CD14-positive monocyte (primary cell): ENCODE measurements at regions not wholly inside any gene's neighbourhood (a gene's known extent, or its start where the extent isn't known, plus 50 kb on each side); places are given as distances from the start of the nearest gene placed in this dataset.

Source experiments
- DNase-seq, 3 donors: peaks; one replicate each; pipeline ENCODE4 v3.0.0-alpha.2; 2011 to 2022
- H2AFZ ChIP-seq: 2 replicates; pipeline ENCODE4 v1.6.0; 2012; ENCODE audit warnings: mild to moderate bottlenecking, low read depth, low read length, inconsistent platforms; ENCODE audit not compliant: insufficient read depth, poor library complexity, severe bottlenecking
- H3K27ac ChIP-seq, 2 donors: 1 replicate in 1 of 2; 2 replicates in 1 of 2; pipeline ENCODE4 v1.5.1; 2012 to 2013; ENCODE audit warnings: low read length in 2 of 2, control low read depth in 1 of 2, inconsistent platforms in 1 of 2, low read depth in 1 of 2, mild to moderate bottlenecking in 1 of 2
- H3K27me3 ChIP-seq, 2 donors: one replicate each; pipeline versions ENCODE4 v1.6.0 to v1.6.1; 2011 to 2013; ENCODE audit warnings: low read length in 2 of 2; ENCODE audit not compliant: control insufficient read depth in 2 of 2, insufficient read depth in 2 of 2
- H3K36me3 ChIP-seq, 2 donors: replicated peaks in 1 of 2; 1 replicate in 1 of 2; 2 replicates in 1 of 2; pipeline versions ENCODE4 v1.5.1 to v1.6.1; 2012 to 2013; ENCODE audit warnings: low read length in 2 of 2, control low read depth in 1 of 2, inconsistent platforms in 1 of 2, mild to moderate bottlenecking in 1 of 2; ENCODE audit not compliant: insufficient read depth in 2 of 2, control insufficient read depth in 1 of 2
- H3K4me1 ChIP-seq, 2 donors: 1 replicate in 1 of 2; 2 replicates in 1 of 2; pipeline versions ENCODE4 v1.5.1 to v1.6.1; 2012 to 2013; ENCODE audit warnings: low read length in 2 of 2, control low read depth in 1 of 2, inconsistent platforms in 1 of 2, mild to moderate bottlenecking in 1 of 2, moderate library complexity in 1 of 2; ENCODE audit not compliant: insufficient read depth in 2 of 2, control insufficient read depth in 1 of 2
- H3K4me2 ChIP-seq: replicated peaks from 2 replicates; pipeline ENCODE3; 2012; ENCODE audit warnings: low read length, moderate library complexity, mild to moderate bottlenecking; ENCODE audit not compliant: poor library complexity, severe bottlenecking; ENCODE audit errors: extremely low read depth
- H3K4me3 ChIP-seq, 3 experiments: fragments of 200-600 bp in 1 of 3; sonication (generic) in 1 of 3; replicated peaks in 1 of 3; 1 replicate in 2 of 3; 2 replicates in 1 of 3; pipeline ENCODE4 v1.5.1; 2011 to 2013; ENCODE audit warnings: low read length in 3 of 3, mild to moderate bottlenecking in 3 of 3, control low read depth in 2 of 3, low read depth in 2 of 3, inconsistent platforms in 1 of 3, moderate library complexity in 1 of 3
- H3K79me2 ChIP-seq: 2 replicates; pipeline ENCODE4 v1.6.0; 2012; ENCODE audit warnings: mild to moderate bottlenecking, control low read depth, inconsistent platforms, low read length, moderate library complexity; ENCODE audit not compliant: insufficient read depth
- H3K9ac ChIP-seq: 2 replicates; pipeline ENCODE4 v1.6.0; 2017; ENCODE audit warnings: low read length, mild to moderate bottlenecking; ENCODE audit not compliant: insufficient read depth, poor library complexity, severe bottlenecking
- H3K9me3 ChIP-seq, 2 donors: replicated peaks in 1 of 2; 1 replicate in 1 of 2; 2 replicates in 1 of 2; pipeline versions ENCODE4 v1.5.1 to v1.6.1; 2012 to 2013; ENCODE audit warnings: low read length in 2 of 2, control low read depth in 1 of 2; ENCODE audit not compliant: control insufficient read depth in 1 of 2, insufficient read depth in 1 of 2
- H4K20me1 ChIP-seq: 2 replicates; pipeline ENCODE4 v1.6.0; 2012; ENCODE audit warnings: mild to moderate bottlenecking, low read length, control low read depth, moderate library complexity; ENCODE audit not compliant: insufficient read depth
- H3K27ac Mint-ChIP-seq, 7 donors: one replicate each; pipeline ENCODE4 v1.8.0; 2020; ENCODE audit warnings: mild to moderate bottlenecking in 7 of 7, mixed read lengths in 7 of 7, moderate library complexity in 6 of 7, inconsistent platforms in 2 of 7
- H3K27me3 Mint-ChIP-seq, 3 donors: one replicate each; pipeline ENCODE4 v1.8.0; 2021 to 2022; ENCODE audit warnings: low read depth in 3 of 3, mild to moderate bottlenecking in 3 of 3, mixed read lengths in 3 of 3, moderate library complexity in 3 of 3, inconsistent platforms in 1 of 3
- H3K36me3 Mint-ChIP-seq, 2 donors: one replicate each; pipeline ENCODE4 v1.8.0; 2020; ENCODE audit warnings: mixed read lengths in 2 of 2, inconsistent platforms in 1 of 2, mild to moderate bottlenecking in 1 of 2
- H3K4me1 Mint-ChIP-seq: one replicate; pipeline ENCODE4 v1.8.0; 2020; ENCODE audit warnings: mild to moderate bottlenecking, mixed read lengths
- H3K4me3 Mint-ChIP-seq, 2 donors: one replicate each; pipeline ENCODE4 v1.8.0; 2020; ENCODE audit warnings: mild to moderate bottlenecking in 2 of 2, mixed read lengths in 2 of 2, moderate library complexity in 1 of 2
- H3K9me3 Mint-ChIP-seq, 7 donors: one replicate each; pipeline ENCODE4 v1.8.0; 2020 to 2022; ENCODE audit warnings: mixed read lengths in 7 of 7, mild to moderate bottlenecking in 6 of 7, moderate library complexity in 6 of 7, inconsistent platforms in 2 of 7
- WGBS: methylation state at CpG from one replicate; pipeline ENCODE4 v1.1.5; 2013; ENCODE audit warnings: missing lambda C conversion rate; ENCODE audit not compliant: insufficient coverage; 5-methylcytosine and 5-hydroxymethylcytosine counted together
- intact Hi-C, 2 donors: fragments of 100-400 bp; cut with micrococcal nuclease; formaldehyde crosslinking; loops; one replicate each; pipeline versions ENCODE4 v1.15.0 to v1.15.1; 2023
- TF ChIP-seq, protein P1 (sequence below): fragments of 200-600 bp; IDR thresholded peaks from one replicate; pipeline ENCODE4 v1.8.0; 2022; ENCODE audit warnings: antibody characterized with exemption, mild to moderate bottlenecking

DNA sequence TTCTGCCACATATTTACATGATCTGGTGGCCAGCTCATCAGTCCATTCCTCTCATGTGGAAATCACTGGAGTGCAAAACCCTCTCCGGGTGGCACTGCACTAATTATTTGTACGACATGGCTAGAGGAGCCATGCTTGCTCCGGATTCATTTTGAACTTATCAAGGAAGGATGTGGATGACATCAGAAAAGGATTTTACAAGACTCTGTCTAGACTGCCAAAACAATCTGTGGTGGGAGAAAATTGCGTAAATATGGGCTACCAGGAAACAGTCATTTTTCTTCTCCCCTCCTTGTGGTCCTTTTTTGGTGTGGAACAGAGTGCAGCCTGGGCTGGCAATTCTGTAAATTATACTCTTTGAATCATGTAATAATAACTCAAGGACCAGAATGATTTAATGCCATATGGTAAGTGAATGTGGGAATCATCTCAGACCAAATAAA, 123.4 kb upstream of the IFNE start:
- H3K4me3 ChIP-seq = no peak overlapping the region
- peak in 1 of 3 donors; percentile 4 for DNase-seq
- TF ChIP-seq, protein P1, sequence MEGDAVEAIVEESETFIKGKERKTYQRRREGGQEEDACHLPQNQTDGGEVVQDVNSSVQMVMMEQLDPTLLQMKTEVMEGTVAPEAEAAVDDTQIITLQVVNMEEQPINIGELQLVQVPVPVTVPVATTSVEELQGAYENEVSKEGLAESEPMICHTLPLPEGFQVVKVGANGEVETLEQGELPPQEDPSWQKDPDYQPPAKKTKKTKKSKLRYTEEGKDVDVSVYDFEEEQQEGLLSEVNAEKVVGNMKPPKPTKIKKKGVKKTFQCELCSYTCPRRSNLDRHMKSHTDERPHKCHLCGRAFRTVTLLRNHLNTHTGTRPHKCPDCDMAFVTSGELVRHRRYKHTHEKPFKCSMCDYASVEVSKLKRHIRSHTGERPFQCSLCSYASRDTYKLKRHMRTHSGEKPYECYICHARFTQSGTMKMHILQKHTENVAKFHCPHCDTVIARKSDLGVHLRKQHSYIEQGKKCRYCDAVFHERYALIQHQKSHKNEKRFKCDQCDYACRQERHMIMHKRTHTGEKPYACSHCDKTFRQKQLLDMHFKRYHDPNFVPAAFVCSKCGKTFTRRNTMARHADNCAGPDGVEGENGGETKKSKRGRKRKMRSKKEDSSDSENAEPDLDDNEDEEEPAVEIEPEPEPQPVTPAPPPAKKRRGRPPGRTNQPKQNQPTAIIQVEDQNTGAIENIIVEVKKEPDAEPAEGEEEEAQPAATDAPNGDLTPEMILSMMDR = no peak
- no peaks in the 10 kb centered on the region for H3K4me1 ChIP-seq
- no peak overlapping the region for H3K4me3 Mint-ChIP-seq
- H3K9ac ChIP-seq = no peak overlapping the region
- no peak overlapping the region for H3K4me2 ChIP-seq
- H3K9me3 ChIP-seq = no peaks in the 10 kb centered on the region
- WGBS = 24% methylated on average over 3 of the region's 4 CpGs
- no peak overlapping the region for H3K27ac ChIP-seq
- peaks cover 3% of the 10 kb centered on the region for H3K4me1 Mint-ChIP-seq
- H3K79me2 ChIP-seq = no peaks in the 10 kb centered on the region
- H3K36me3 ChIP-seq = no peaks in the 10 kb centered on the region
- H3K9me3 Mint-ChIP-seq = peaks cover 0 to 3% (median 0%) of the 10 kb centered on the region in 7 donors
- H3K27ac Mint-ChIP-seq = no peak overlapping the region
- H4K20me1 ChIP-seq = no peaks in the 10 kb centered on the region
- H3K36me3 Mint-ChIP-seq = no peaks in the 10 kb centered on the region
- intact Hi-C loops = no loop called here
- H3K27me3 ChIP-seq = peaks cover 5% of the 10 kb centered on the region in 2 donors
- H2AFZ ChIP-seq = no peak overlapping the region
- H3K27me3 Mint-ChIP-seq = peaks cover 5 to 9% (median 7%) of the 10 kb centered on the region in 3 donors

DNA sequence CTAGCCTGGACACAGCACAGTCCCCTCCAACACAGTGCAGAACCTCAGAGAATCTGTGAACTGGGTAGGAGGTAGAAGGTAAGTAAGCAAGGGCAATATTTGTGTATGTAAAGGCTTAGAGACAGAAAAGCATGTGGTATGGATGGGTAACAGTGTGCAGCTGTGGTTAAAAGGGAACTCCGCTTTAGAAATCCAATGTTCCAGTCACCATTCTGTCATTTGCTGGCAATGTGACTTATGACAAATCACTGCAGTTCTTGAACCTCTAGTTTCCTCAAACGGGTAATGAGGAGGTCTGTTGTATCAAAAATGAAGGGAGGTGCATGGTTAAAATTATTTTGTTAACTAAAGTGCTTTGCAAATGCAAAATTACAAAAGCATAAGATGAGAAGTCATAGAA, 125.5 kb upstream of the IFNE start:
- TF ChIP-seq, protein P1 = no peak
- Mint-ChIP-seq H3K4me1 (peaks cover 3% of the 10 kb centered on the region), H3K27ac (no peak overlapping the region), H3K4me3 (no peak overlapping the region), H3K9me3 (no peaks in the 10 kb centered on the region), H3K27me3 (peaks cover 5 to 9% (median 5%) of the 10 kb centered on the region in 3 donors), H3K36me3 (no peaks in the 10 kb centered on the region)
- WGBS = no CpG with 5 or more reads among the region's 2 CpGs
- Histone ChIP-seq H3K27ac (no peak overlapping the region), H3K27me3 (peaks cover 5 to 8% of the 10 kb centered on the region in 2 donors), H3K36me3 (no peaks in the 10 kb centered on the region), H3K4me2 (no peak overlapping the region), H3K79me2 (no peaks in the 10 kb centered on the region), H3K4me1 (no peaks in the 10 kb centered on the region), H4K20me1 (no peaks in the 10 kb centered on the region), H3K9me3 (no peaks in the 10 kb centered on the region), H3K9ac (no peak overlapping the region), H3K4me3 (no peak overlapping the region), H2AFZ (no peak overlapping the region)
- no peak for DNase-seq
- intact Hi-C loops = no loop called here
